T-helper 1 cell (primary cell): ENCODE measurements at regions not wholly inside any gene's neighbourhood (a gene's known extent, or its start where the extent isn't known, plus 50 kb on each side); places are given as distances from the start of the nearest gene placed in this dataset.
"Not testable (repeated sequence)": the region's sequence is repeated elsewhere in the genome, so short reads cannot be mapped to it uniquely, and the experiment has no call there.

Experiments
- DNase-seq, 5 donors: peaks; one replicate each; pipeline ENCODE4 v3.0.0-alpha.2; 2012 to 2020

DNA sequence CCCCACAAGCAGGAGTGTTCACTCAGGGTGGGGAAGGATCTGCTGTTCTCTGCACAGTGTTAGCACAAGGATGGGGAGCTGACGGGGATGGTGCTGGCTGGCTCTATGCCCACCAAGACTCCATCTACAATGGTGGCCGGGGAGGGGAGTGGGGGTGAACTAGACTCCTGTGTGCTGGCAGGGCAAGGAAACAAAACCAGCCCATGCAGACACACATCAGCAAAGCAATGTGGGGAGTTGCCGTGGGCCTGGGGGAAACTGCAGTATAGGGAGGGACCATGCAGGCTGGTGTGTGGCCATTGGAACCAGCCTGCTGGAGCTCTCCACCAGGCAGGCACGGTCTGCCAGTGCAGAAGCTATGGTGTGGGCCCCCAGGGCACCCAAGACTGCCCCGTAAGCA, 195.1 kb downstream of the PWWP3B start:
- no peak for DNase-seq

DNA sequence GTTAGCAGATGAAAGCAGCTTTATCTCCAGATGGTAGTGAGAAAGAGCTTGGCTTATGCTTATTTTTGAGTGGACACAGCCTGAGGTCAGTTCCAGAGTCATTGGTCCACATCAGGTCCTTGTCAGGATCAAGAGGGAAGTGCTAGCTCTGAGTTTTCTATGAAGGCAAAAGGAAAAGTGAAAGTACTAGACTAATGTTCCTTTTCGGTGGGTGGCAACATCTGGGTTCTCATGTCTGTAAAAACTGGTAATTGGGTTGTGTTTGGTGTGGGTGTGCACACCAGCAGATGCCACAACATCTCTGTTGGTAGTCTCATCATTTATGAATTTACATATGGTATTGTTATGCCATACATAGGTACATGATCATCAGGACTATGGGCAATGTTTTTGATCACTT, 210.5 kb downstream of the PWWP3B start:
- peak in 1 of 5 donors; percentile 8 for DNase-seq

DNA sequence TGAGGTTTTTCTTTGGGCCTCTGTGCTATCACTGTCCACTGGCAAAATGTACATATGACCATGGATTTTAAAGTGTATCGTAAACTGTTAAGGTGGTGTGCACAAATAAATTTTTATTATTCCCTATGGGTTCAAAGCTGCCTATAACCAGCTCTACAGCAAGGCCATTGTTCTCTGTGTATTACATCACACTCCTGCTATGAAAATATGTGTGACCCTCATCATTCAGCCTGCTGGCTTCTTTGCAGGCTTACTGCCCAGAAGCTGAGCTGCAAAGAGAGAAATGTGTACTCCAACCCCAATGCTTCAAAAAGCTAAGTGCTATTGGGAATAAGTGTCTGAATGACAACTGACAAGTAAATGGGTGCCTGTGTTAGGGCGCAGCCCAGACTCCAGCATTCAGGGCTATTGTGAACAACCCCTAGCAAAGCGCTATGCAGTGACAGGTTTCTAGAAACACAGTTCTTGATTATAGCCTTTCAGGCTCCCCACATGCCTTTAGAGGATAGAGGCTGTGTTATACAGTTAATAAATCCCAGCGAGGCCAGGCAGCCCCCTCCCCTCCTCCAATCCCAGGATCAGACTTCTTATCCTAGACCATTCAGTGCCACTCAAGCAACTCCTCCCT, 220.4 kb upstream of the RADX start:
- no peak for DNase-seq

DNA sequence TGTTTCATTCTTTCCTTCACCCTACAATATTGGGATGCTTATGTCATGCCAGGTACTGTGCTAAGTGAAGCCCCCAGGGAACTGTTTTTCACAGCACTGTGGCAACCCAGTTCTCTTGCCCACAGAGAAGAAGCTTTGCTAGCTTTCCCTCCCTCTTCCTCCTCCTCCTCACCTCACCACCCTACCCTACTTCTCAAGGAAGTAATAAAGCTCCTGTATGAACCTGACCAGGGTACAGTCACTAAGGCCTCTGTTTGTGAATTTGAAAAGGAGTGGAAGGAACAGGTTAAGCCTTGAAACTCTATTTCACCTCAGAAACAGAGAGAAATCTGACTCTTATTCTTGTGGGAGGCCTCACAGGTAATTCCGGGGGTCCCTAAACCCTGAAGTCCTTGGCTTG, 219.4 kb upstream of the RADX start:
- no peak for DNase-seq

DNA sequence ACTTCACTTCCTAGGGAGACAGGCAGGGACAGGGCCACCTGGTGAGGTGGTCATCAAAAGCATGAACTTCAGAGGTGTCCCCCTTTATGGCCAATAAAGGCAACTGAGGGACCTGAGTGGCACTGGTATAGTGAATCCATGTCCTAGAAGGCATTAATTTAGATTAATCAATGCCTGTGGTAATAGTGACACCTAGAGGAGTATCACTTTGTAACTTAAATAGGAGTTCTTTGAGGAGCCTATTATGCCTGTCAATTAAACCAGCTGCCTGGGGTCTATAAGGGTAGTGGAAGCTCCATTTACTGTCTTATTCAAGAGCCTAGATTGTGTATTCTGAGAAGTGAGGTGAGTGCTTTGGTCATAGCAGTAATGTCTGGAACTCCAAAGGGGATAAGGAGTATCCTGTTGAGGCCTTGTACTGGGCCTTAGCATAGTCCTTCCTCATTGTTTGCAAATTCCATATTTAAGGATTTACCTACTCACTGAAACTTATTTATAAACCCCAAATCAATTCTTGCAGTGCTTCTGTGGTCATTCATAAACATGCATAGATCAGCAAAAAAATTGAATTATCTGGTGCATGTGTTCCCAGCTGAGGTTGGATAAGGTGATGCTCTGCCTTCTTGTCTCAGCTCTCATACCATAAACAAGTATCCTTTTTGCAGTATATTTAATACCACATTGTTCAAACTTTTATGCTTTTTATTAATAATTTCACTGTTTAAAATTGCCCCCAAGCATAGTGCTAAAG, 213.8 kb upstream of the RADX start:
- DNase-seq = no peak

DNA sequence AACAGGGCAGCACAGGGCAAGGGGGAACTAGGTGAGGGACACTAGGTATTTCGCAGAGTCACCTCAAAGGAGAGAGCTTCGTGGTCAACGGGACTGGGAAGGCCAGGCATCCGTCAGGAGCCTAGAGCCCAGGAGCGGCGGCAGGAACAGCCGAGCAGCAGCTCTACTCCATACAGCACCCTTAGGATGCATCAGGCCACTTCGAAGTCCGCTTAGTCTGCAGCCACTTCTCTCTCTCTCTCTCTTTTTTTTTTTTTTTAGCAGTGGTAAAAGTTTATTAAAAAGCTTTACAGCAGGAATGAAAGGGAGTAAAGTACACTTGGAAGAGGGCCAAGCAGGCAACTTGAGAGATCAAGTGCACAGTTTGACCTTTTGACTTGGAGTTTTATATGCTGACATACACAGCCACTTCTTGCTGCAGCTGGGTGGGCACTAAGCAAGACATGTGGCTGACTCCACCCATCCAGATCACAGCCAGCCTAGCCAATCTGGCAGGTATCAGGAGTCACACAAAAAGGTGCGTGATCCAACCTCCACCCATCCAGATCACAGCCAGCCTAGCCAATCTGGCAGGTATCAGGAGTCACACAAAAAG, 209.7 kb upstream of the RADX start:
- DNase-seq = no peak

DNA sequence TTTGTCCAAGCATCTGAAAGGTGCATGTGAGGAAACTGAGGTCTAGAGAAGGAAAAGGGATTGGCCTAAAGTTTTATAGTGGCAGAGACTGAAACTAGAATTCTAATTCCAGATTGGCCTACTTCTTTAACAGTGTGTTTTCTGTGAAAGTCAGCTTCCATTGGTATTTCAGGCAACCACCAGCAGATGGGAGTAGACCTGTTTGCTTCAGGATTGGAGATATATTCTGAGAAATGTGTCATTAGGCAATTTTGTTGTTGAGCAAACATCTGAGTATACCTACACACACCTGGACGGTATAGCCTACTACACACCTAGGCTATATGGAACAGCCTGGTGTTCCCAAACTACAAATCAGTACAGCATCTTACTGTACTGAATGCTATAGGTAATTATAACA, 207.3 kb upstream of the RADX start:
- DNase-seq = no peak

DNA sequence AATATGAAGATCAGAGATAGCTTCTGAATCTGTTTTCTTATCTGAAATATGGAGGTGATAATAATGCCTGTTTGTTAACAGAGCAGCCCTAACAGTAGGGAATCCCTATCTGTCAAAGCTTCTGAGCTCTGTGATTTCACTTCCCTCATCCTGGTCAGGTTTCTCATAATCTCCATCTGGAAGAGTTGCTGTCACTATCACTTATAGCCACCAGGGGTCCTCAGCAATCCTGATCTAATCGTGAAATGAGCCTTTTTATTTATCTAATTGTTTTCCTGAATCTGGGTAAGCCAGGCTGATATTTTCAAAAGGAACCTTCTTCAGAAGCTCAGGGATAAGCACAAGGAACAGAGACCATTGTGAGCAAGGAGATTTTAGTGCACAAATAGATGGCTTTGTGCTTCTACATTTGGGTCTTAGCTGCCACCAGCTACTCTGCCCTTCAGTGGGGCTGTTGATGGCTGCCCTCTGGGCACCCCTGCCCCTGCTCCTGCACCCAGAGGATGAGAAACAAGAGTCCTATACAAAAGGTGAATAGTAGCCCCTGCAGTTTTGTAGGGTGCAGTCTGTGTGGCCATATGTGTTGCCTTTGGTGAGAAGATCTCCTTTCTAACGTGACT, 196.4 kb upstream of the RADX start:
- DNase-seq = no peak

DNA sequence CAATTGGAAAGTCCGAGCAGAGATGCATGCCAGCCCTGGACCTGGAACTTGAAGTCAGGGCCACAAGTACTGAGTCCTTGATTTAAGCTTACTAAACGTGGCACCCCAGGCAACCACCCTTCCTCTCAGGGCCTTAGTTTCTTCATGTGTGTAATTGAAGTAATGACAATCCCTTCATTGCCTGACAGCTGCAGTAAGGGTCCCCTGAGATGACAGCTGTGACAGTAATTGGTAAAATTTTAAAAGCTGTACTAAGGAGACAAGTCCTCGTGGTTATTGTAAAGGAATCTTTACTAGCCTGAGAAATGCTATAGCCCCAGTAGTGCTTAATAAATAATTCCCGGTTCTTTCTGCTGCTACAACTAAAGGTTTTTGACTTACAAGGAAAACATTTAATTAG, 175.1 kb upstream of the RADX start:
- no peak for DNase-seq

DNA sequence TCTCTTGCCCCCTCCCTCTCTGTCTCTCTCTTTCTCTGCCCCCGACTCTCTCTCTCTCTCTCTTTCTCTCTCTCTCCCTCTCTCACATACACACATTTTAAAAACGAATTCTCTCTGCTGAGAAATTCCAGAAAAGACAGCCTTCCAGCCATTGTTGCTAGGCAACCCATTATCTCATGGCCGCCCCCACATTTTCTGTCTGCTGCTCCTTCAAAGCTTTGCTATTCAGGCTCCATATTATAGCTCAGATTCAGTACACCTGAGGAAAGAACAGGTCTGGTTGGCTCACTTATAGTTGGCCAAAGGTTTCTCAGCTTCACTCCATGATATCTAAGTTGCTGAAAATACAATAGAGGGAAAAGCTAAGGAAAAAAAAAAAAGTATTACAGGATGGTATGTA, 174.4 kb upstream of the RADX start:
- DNase-seq = no peak

DNA sequence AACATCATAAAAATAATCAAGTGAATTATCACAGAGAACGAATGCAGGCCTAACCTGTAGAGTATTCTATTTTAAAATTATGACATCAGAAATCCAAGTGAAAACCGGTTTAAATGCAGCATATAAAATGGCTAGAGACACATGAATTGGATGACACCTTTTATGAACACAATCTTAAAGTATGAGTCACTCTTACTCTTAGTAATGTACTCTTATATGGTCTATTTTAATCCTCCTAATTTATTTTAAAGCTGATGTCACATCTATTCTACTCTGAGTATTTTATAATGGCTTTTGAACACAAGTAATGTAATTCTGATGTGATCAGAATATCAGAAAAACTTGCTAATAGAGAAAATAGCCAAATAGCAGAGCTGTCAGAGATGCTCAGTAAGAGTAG, 161.4 kb upstream of the RADX start:
- no peak for DNase-seq

DNA sequence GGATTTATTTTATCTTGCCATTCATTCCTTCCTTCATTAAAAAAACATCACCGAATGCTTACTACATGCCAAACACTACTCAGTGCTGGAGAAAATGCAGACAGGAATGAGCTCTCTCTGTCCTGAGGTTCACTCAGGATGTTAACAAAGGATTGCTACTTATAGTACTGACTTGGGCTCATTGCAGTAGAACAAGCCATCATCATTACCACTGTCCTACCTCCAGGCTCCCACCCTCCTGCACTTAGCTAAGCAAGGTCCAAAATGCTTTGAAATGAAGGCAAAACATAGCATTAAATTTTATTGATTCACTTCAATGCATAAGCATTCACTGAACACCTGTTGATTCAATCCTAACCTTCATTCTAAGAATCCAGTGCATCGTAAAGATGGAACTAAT, 159.8 kb upstream of the RADX start:
- DNase-seq = no peak

DNA sequence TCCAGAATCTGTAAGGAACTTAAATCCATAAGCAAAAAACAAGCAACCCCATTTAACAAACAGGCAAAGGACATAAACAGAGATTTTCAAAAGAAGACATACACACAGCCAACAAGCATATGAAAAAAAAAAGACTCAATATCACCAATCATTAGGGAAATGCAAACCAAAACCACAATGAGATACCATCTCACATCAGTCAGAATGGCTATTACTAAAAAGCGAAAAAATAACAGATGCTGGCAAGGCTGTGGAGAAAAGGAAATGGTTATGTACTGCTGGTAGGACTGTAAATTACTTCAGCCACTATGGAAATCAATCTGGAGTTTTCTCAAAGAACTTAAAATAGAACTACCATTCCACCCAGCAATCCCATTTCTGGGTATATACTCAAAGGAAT, 156.8 kb upstream of the RADX start:
- no peak for DNase-seq

DNA sequence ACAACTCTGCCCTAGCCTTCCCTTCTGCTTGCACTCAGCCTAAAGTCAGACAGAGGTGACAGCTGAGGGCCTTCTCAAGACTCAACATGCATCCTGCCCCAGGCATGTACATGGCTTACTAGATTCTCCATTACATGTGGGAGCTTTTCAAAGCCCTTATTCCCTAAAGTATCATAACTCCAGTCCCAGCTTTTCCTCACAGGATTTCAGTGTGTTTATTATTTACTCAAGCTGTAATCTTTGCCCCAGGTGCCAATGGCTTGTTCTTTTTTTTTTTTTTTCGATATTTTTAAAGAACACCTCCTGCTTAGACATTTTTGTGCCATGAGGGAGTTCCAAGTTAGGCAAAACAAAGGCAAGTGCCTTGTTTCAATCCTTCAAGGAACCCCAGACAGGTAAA, 154.0 kb upstream of the RADX start:
- DNase-seq = no peak

DNA sequence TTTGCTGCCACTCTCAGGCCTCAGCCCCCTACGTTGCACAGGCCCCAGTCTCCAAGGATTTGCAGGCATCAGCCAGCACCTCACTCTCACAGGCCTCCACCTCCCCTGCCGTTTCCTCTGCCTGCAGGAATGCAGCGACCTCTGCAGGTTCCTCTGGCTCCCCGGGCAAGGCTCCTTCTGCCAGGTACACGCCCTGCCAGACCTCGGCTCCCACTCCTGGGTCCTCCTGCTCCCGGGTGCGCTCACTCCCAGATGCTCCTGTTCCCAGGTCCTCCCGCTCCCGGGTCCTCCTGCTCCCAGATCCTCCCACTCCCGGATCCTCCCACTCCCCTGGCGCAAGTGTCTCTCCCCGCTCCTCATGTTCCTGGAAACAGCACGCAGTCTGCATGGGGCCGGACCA, 144.4 kb upstream of the RADX start:
- no peak for DNase-seq

DNA sequence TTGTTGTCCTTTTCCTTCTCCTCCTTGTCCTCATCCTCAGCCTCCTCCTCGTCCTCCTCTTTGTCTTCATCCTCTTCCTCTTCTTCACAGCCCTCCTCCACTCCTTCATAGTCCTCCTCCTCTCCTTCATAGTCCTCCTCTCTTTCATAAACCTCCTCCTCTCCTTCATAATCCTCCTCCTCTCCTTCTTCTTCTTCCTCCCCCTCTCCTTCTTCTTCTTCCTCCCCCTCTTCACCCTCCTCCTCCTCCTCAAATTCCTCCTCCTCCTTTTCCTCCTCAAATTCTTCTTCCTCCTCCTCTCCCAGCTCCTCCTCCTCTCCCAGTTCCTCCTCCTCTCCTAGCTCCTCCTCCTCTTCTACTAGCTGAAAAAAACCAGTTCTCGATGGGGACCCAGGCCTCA, 143.8 kb upstream of the RADX start:
- DNase-seq = no peak

DNA sequence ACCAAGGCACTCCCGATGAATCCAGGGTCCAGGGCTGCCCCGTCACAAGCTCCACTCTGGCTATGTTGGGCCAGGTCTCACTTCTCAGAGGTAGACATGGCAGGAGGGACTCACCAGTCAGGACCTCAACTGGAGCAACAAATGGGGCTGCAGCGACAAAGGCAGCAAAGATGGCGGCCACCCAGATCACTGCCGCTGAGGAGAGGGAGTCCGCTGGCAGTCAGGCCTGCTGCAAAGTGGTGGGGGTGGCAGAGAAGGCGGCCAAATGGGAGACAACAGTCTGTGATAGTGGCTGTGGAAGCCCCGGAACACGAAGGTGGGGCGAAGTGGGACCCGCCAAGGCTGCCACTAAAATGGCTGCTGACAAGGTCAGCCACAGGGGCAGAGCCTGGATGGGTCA, 143.3 kb upstream of the RADX start:
- DNase-seq = no peak

DNA sequence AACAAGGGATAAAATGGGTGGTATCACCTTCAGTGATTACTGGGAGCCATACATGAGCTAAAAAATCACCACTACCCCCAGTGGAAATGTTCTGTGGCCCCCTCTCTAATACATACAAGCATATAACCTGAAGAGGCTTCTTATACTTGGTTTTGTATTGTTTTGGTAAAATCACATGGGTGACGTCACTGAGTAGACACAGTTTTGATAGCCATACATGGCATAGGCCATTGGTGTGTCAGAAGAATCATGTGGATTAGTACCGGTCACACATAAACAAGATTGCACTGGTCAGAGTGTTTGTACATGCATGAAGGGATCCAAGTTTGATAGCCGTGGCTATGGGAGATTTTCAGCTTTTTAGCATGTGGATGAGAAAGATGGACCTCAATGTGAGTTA, 131.9 kb upstream of the RADX start:
- DNase-seq = no peak

DNA sequence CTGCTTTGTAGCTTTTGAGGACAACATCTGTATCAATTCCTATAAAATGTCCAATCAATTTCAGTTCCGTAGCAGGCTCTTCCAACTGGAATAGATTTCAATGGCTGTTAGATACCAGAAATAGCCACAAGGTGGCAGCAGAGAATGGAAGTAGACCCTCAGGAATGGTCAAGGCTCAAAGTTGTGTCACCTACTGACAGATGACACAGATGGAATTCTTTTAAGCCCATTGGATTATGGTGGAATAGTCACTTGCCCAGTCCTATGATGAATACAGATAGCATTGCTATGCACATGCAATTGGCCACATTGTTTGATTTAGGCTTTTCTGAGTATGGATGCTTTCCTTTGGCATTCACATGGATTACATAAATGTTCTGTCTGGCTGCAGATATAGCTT, 130.4 kb upstream of the RADX start:
- DNase-seq = peak in 4 of 5 donors; percentile 4 to 37 (median 22)

DNA sequence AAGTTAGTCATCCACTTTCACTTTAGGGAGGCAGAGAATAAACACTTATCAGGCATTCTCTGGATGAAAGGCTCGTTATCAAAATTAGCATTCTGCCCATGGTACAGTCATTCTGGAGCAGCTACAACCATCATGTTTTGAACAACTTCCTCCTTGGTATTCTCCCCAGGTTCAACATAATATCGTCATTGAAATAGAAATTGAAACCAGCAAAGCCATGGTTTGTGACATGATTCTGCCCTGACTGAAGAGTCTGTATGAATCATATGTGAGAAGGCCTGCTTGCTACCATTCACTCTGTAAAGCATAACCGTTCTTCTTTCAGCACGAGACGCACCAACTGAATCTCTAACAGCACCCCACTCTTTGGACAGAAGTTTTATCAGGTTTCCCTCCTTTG, 127.5 kb upstream of the RADX start:
- DNase-seq = peak in 1 of 5 donors; percentile 88

DNA sequence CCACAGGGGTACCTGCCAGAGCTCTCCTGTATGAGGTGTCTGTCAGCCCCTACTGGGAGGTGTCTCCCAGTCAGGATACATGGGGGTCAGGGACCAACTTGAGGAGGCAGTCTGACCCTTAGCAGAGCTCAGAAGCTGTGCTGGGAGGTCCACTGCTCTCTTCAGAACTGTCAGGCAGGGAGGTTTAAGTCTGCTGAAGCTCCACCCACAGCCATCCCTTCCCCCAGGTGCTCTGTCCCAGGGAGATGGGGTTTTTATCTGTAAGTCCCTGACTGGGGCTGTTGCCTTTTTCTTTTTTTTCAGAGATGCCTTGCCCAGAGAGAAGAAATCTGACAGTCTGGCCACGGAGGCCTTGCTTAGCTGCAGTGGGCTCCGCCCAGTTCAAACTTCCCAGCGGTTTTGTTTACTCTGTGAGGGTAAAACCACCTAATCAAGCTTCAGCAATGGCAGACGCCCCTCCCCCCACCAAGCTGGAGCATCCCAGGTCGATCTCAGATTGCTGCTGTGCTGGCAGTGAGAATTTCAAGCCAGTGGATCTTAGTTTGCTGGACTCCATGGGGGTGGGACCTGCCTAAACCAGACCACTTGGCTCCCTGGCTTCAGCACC, 118.5 kb upstream of the RADX start:
- not testable (repeated sequence) for DNase-seq

DNA sequence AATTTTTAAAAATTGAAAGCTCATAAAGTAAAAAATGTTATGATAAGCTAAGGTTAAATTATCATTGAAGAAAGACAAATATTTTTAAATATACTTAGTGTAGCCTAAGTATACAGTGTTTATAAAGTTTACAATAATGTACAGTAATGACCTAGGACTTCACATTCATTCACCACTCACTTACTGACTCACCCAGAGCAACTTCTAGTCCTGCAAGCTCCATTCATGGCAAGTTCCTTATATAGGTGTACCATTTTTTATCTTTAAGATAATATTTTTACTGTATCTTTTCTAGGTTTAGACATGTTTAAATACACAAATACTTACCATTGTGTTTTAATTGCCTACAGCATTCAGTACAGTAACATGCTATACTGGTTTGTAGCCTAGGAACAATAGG, 112.3 kb upstream of the RADX start:
- DNase-seq = no peak

DNA sequence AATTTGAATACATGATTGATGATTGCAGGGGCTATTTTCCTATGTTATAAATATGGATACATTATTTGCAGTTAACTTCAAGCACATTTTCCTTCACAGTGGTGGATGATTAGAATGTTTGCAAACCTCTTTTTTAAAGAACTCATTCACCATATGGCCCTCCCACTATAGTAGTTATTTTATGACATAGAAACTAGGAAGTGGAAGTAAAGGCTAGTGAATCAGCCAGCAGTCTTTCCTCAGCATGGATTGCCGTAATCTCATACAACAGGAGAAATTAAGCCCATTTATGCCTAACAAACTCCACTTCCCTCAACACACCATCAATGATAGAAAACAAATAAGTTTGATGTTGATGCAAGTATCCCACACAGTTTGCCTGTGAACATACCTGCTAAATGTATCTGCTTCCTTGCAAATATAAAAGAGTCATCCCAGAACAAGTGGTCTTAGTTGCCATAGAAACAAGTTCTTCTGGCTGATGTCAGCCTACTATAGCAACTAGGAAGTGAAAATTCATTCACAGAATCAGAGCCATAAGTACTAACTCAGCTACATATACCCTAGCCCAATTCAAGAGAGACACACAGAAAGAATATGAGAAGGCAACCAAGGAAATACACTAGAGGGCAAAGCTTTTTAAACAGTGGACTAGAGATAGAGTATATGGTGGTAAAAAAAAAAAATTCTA, 100.9 kb upstream of the RADX start:
- no peak for DNase-seq
